ENCODE measurements at regions not wholly inside any gene's neighbourhood (a gene's known extent, or its start where the extent isn't known, plus 50 kb on each side); places are given as distances from the start of the nearest gene placed in this dataset.

- no peak for DNase-seq
Measured at GRCh38 chr5:164651546-164652275, 1146.3 kb downstream of the MAT2B start.

- no peak for DNase-seq
Measured at GRCh38 chr5:164652276-164652660, 1146.8 kb downstream of the MAT2B start.

DNA sequence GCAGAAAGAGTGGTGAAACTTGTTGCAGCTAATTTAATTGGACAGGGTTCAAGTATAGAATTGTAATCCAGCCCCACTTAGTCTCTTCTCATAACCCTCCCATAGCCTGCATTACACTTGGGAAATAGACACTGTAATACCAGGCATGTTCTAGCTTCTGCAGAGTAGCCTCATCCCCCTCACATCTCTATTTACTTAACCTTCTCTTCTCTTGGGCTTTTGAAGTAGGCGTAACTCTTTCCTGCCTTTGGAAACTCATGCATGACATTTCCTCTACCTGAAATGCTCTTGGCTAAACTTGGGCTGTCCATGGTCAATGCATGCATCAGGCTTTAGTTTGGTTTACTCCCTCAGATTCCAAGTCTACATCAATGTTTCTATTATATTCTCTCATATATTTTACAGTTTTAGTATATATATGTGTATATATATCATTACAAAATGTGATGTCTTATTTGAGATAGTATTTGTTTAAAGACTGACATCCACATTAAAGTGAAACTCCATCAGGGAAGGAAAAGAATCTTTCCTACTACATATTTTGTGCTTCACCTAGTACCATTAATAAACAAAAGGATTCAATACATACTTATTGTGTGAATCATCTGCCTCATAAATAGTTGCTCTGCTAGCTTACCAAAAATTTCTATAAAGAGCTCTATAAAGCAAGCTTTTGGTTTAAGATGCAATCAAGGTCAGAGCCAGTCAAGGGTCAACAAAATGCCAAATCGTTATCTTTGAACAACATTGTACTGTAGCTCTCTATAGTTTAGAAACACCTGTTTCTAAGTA lies 1158.0 kb downstream of the MAT2B start:
- no peak for DNase-seq

DNA sequence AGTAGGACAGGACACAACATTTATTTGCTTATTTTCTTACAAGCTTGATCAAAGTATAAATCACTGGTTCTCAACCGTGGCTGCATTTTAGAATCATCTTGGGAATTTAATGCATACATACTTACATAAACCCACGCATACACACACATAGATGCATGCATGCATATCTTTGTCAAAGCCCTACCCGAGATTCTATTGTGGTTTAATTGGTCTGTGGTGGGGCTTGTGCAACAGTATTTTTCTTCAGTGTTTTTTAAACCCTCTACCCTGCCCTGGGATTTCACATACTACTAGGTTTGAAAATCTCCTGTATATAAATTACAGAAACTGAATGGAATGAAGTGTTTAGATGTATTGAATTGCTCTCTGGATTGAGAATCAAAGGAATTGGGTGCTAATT lies 1166.2 kb downstream of the MAT2B start:
- DNase-seq: no peak

GRCh38 chr5:164672205-164672604 lies 1166.8 kb downstream of the MAT2B start:
- no peak for DNase-seq

GRCh38 chr5:164672931-164673694 lies 1167.7 kb downstream of the MAT2B start:
- no peak for DNase-seq

GRCh38 chr5:164679461-164679860 lies 1174.0 kb downstream of the MAT2B start:
- no peak for DNase-seq

- DNase-seq: no peak
Measured at GRCh38 chr5:164680216-164680615, 1174.8 kb downstream of the MAT2B start.

DNA sequence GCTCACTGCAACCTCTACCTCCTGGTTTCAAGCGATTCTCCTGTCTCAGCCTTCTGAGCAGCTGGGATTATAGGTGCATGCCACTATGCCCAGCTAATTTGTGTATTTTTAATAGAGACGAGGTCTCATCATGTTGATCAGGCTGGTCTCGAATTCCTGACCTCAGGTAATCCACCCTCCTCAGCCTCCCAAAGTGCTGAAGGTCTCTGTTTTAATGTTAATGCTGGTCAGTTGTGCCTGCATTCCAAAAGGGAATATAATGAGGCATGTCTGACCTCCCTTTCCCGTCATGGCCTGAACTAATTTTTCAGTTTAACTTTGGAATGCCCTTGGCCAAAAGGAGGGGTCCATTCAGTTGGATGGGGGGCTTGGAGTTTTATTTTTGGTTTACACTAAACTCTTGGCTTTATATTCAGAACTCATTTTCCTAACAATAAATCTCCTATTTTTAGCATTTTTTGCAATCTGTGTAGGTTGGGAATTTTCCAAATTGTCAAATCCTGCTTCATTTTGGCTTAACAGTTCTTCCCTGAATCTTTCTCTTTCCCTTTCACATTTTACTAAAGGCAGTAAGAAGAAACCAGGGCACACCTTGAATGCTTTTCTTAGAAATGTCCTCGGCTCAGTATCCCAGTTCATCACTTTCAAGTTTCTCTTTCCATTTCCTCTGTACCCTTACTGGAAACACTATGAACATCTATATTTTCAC lies 1175.5 kb downstream of the MAT2B start:
- no peak for DNase-seq

- DNase-seq: no peak
Measured at GRCh38 chr5:164687391-164687790, 1182.0 kb downstream of the MAT2B start.

- DNase-seq: no peak
Measured at GRCh38 chr5:164688437-164688836, 1183.0 kb downstream of the MAT2B start.

DNA sequence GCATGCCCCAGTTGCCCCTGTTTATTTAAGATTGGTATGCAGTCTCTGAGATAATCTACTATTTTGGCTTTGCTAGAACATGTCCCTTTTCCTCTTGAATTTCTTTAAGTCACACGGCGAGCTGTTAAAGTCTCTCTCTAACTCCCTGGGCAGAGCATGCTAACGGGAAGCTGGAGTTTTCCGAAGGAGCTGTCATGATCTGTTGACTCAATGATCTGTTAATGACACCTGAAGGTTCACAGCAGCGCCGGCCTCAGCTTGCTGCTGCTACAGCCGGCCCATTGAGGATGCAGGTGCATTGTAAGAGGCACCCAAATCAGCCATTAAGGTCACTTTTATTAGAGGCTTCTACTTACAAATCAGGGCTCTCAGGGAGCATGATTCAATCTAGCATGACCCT lies 1203.4 kb downstream of the MAT2B start:
- DNase-seq: no peak

DNA sequence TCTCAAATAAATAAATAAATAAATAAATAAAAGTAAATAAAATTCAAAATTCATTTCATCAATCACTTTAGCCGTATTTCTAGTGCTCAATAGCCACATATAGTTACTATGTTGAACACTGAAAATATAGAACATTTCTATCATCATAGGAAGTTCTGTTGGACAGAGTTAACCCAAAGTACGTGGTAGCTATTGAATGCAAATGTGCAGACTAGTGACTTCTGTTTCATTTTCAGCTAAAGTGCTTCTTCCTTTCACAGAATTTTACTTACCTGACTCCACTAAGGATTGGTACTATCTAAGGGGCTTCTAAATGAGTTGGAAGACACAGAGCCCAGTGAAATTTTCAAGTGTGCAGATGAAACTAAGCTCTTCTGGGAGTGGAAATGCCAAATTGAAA lies 1208.3 kb downstream of the MAT2B start:
- DNase-seq: no peak

GRCh38 chr5:164721116-164721515 lies 1215.7 kb downstream of the MAT2B start:
- no peak for DNase-seq

GRCh38 chr5:164721656-164722055 lies 1216.2 kb downstream of the MAT2B start:
- DNase-seq: no peak

DNA sequence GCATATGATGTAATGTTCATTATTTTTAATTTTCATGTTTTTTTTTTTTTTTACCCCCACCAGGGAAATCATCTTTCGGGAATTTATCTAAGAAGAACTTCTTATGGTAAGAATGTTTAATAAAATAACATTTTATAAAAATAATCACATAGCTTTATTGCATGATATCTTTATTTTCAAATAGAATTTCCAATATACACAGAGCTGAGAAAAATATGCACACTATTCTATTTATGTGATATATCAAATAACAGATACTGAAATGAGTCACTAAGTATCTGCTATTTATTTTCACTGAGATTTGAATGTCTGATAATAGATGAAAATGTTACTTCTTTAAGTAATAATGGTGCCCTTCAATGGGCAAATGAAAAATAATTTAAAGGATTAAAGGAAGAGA lies 1217.3 kb downstream of the MAT2B start:
- no peak for DNase-seq

- DNase-seq: no peak
Measured at GRCh38 chr5:164727012-164727411, 1221.6 kb downstream of the MAT2B start.

DNA sequence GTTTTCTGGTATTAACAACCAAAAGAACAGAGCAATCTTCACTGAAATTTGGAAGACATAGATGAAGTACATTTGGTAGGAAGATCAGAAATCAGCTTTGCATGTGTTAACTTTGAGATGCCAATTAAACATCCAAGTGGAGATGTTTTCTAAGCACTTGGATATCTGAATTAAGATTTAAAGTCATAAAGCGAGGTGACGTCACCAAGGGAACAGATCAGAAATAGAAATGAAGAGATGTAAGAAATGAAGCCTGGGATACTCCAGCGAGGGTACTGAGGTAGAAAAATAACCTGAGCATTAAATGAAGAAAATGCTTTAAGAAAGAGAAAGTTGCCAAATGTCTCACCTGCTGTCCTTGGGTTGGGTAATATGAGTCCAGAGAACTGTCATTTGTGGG lies 1223.3 kb downstream of the MAT2B start:
- no peak for DNase-seq

DNA sequence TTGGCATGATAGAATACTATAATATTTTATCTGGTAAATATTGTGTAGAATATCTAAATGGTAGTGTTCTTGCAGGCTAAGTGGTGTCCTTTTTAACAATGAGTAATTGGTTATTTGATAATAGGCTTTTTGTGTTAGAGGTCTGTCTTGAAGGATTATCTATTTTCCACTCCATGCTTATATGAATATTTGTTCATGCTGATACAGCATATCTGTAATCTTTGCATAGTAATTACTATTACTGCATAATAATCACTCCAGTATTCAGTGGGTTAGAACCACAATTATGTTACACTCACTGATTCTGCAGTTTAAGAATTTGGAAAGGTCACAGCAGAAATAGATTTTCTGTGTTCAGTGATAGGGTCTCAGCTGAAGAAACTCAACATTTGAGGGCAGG lies 1229.9 kb downstream of the MAT2B start:
- no peak for DNase-seq

DNA sequence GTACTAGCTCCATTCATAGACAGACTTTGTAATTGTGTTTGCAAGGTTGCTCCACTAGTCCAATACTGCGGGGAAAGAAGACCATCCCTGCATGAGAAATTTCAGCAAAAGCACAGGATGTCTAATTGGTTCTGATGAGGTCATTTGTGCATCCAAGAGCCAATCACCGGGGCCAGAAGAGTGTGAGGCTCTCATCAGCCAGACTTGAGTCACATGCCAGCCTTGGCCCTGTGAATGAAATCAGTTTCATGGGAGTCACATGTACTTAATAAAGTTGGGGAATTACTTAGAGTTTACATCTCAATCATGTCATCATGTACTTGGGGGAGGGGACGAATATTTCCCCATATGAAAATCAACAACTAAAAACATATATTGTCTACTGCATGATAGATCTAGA lies 1236.0 kb downstream of the MAT2B start:
- no peak for DNase-seq

GRCh38 chr5:164742025-164742424 lies 1236.6 kb downstream of the MAT2B start:
- no peak for DNase-seq

DNA sequence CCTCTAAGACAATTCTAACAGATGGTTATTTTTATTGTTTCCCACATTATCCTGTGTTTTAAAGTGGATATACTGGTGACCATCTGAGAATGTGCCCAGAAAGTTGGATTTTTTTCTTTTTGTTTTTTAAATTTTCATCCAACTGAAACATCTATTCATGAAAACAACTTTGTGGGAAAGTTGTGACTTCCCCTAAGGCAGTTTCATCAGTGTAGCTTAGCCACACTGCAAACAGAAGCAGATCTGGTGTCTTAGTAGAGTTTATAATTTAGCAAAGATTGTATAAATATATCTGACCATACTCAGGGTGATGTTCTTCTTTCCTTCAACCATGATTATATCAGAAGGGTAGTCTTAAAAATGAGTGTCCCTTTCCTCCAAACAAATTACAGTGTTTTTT lies 1241.3 kb downstream of the MAT2B start:
- no peak for DNase-seq

- DNase-seq: no peak
Measured at GRCh38 chr5:164747371-164747770, 1242.0 kb downstream of the MAT2B start.

Data from COR-L47 (cell line).